ENCODE measurements at regions not wholly inside any gene's neighbourhood (a gene's known extent, or its start where the extent isn't known, plus 50 kb on each side); places are given as distances from the start of the nearest gene placed in this dataset.
A peak's percentile ranks its signal among the peaks of the same experiment; 100 is the strongest.

DNA sequence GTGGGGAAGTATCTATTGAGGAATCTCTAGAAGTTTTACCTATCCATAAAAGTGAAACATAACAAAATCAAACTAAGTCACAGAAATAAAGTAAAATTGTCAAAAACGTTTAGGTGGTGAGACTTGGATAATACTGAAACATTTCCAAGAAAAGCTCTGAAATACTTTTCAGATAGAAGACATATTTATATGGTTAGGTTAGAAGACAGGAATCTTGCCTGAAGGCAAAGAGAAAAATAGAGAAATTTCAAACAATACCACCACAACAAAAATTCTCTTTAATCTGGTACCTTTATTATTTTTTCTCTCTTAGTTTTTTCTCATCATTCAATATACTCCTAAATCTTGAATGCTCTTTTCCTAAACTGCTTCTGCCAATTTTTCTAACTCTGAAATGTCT, 222.7 kb upstream of the PLSCR5 start:
- DNase-seq, result no peak

DNA sequence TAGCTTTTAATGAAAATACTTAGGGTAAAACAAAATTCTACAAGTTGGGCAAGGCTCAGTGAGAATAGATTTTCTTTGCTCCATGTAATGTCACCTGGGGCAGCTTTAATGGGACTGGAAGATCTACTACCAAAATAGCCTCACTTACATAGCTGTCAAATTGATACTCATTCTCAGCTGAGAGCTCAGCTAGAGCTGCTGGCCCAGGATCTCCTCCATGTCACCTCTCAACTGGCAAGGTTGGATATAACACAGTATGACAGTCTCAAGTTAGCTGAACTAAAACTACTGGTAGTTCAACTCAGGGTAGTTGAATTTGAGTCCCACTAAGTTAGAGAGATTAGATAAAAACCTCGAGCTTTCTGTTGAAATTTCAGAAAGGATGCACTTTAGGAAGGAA, 218.5 kb upstream of the PLSCR5 start:
- DNase-seq, result no peak

DNA sequence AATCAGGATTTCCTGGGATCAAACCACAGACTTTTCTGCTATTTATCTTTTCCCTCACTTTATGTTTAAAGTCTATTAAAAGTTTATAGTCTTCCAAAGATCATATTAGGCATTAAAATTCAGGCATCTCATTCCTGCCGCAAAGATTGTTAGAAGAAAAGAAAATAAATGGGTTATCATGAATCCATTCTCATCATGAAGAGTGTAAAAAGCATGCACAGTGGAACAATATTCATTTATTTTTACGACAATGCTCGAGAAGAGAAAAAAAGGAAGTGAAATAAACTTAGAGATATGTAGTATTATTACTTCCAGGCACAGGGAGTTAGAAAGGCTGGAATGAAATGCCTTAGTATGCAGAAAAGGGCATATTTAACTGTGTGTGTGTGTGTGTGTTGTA, 213.7 kb upstream of the PLSCR5 start:
- no peak for DNase-seq

DNA sequence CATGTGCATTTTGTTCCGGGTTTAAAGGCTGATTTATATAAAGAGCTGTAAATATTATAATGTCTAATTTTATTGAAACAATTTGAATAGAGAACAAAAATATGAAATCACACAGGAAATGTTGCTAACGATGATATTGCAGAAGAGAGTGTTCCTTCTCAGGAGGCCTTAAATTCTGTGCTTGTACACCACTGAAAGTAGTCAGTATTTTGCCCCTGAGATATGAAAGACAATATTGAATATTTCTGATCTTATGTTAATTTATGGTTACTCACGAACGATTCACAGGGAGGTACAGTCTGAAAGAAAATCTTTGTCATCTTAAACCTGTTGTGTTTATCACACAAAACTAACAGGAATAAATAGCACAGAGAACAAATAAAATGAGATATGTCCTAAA, 213.2 kb upstream of the PLSCR5 start:
- DNase-seq, result no peak

DNA sequence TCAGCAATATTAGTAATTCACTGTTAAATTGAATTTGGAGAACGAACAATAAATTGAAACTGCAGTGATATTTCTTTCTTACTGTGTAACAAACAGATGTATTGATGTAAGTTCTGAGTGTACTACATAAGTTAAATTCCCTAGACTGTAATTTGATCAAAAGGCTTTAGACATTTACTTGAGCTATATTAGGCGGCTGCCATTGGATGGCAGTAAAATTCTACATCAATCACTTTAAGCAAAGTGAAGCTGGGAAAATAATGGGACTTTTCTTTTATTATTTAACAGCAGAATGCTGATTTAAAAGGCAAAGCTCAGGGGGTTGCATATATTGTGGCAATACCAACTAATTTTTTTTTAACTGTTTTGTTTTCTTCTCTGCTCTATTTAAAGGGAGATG, 212.6 kb upstream of the PLSCR5 start:
- peak; percentile 28 for DNase-seq

DNA sequence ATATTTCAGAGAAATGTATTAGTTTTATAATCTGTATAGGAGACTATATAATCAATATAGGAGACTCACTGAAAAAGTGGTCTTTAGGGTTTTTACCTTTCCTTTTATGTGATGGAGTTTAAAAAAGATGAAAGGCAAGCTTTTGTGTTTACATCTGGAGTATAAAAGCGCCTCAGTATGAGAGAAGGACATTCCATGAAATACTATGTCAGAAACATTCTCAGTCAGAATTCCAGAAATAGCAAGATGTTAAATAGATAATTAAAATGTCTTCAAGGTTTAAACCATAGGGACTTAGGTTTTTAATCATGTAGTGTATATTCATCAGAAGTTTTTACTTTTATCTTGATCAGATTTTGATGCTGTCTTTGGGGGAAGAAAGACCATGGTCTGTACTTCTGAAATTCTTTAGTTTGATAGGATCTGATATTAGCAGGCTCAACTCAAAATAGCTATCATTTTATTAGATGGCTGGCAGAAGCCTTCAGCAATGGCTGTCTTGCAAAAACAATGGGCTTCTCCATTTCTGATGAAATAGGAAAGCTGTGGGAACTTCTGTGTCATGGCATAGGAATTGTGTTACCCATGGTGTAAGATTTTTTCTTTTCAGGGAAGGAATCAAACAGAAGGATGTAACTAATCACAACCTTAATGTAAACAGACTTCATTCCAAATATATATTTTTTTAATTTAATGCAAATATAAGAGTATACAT, 209.6 kb upstream of the PLSCR5 start:
- DNase-seq, result no peak

DNA sequence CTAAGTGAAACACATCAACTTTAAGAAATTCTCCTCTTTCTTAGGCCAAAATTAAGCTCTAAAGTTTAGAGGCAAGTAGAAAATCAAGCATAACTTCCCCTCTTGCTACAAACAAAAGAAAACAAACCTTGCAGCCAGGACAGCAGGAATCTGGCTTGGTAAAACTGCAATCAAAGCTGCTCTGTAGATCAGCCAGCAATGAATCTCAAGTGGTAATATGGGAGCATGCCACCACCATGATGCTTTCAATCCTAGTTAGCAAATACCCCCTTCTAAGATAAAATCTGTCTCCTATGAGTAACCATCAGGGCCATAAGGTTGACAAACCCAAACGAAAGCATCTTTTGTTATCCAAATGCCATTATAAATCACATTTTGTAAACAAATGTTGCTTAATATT, 208.3 kb upstream of the PLSCR5 start:
- no peak for DNase-seq

DNA sequence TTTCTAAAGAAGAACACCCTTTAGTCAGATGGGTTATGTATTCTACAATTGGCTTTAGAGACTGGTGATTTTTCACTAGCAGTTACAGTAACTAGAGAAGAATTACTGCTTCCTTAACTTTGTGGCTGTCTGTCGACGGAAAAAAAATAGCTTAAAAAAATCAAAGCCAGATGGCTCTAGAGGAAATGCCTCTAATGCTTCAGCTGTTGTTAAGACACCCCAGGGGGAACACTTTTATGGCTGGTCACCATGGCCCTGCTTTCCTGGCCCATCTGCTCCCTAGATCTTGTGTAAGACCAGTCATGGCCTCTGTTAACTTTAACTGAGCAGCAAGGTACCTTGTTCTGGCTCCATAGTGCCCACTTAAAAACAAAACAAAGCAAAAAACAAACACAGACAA, 198.6 kb upstream of the PLSCR5 start:
- DNase-seq, result peak; percentile 2

DNA sequence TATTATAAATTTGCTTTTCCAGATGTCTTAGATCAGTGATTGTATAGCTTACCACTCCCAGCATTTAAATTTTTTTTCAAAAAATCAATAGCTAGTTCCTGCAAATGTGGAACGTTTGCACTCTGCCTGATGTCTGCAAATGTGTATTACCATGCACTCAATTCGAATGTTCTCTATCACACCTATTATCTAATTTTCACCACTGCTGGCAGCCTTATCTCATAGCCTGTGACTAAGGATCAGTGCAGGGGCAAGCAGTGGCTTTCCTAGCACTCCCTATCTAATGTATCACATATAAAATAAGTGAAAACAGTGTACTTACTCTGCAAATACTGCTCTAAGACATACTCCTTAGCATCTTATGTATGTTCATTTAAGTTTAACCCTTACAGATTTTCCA, 196.3 kb upstream of the PLSCR5 start:
- DNase-seq, result peak; percentile 21

DNA sequence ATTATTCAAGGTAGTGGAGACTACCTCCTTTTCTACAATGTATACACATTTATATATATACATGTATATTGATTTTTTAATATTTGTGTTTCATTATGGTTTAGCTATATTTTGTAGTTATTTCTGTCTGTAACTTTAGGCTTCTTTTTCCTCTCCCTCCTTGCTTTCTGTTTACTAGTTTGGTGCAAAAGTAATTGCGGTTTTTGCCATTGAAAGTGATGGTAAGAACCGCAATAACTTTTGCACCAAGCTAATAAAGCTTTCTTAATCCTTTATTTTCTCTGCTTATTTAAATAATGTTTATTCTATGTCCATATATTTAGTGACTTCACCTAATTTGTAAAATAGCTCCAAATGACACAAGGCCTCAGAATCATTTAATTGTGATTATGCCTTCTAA, 195.3 kb upstream of the PLSCR5 start:
- DNase-seq, result no peak

DNA sequence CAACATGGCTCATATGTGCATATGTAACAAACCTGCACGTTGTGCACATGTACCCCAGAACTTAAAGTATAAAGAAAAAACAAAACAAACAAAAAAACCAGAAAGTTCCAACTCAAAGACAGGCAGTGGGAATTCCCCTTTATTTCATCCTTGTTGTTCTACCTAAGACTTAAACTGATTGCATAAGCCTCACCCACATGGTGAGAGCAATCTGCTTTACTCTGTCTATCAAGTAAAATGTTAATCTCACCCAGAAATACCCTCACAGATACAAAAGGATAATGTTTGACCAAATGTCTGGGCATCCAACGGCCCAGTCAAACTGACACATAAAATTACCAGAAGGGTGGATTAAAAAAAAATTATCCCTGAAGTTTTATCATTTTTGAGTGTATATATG, 190.9 kb upstream of the PLSCR5 start:
- no peak for DNase-seq

DNA sequence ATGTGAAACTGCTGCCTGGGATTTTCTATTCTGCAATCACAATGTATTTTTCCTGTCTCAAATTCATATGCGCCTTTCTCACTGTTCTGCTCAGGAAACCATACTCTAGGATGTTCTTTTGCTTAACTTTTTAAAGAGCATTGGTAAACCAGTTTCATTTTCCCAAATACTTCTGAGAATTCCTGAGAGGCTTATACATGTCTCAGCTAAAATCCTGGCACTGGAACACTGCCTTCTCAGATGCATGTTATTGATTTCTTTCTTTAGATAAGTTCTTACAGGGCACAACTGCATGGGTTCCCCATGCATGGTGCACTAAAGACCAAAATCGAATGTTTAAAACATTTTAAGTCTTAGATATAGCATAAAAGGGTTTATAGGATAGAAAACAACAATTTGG, 178.3 kb upstream of the PLSCR5 start:
- DNase-seq, result no peak

DNA sequence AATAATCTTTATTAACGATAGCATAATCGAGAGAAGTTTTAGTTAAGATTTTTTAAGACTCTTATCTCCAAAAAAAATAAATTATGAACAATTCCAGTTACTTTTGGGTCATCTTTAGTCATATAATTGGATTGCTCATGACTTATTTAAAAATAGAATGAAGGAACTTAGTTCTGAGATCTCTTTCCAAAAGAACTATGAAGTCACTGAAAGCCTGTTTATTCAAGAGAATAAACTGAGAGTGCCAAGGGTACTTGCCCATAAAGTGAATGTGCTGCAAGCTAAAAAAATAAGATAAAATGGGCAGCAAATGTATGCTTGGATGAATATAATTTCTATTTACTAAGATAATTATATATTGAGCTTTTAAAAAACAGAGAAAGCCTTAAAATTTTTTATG, 176.5 kb upstream of the PLSCR5 start:
- DNase-seq, result no peak

DNA sequence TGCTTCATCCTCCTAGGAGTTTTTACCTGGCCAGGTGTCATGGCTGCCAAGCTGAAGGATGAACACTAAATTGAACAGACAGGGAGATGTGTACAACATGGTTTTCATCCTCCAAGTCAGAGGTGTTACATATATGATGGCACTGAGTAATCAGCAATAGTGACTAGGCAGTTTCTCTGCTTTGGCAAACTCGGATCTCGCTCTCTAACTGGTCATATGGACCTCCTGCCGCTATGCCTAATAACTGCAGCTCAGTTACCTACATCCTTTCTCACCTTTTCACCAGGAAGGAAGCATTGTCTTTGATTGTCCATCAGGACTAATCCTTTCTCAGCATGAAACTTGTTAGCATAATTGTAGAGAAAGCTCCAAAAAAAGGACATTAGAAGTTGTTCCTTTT, 175.9 kb upstream of the PLSCR5 start:
- DNase-seq, result peak; percentile 62

DNA sequence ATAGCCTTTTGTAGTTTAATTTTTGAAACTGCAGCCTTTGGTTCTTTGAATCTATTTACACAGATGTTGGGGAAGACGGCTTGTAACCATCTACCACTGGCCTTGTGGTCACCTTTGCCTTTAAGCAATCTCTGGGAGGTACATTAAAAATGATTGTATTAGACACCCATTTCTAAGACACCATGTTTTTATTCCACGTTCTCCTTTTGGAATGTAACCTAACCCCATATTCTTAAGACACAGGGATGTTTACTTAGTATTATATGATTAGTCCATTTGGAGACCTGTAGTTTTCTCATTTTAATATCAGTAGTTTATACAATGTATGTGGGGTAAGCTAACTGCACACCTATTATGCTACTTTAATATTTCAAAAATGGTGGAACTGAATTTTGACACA, 175.1 kb upstream of the PLSCR5 start:
- no peak for DNase-seq

DNA sequence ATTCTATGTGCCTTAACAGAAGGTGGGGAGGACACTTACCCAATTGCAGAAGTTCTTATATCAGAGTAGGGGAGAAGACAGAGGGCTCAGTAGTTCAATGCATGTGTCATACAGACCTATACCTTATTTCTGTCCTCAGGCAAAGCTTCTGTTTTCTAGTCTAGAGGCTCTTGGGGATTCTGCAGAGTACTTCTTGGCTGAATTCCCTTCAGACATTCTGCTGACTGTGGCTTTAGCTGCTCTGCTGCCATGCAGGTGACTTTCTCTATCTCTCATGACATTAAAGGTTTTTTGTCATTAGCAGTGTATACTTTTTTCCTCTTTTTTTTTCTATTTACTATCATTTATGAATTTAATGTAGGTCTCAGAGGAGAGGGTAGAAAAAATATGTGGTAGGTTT, 172.8 kb upstream of the PLSCR5 start:
- no peak for DNase-seq

DNA sequence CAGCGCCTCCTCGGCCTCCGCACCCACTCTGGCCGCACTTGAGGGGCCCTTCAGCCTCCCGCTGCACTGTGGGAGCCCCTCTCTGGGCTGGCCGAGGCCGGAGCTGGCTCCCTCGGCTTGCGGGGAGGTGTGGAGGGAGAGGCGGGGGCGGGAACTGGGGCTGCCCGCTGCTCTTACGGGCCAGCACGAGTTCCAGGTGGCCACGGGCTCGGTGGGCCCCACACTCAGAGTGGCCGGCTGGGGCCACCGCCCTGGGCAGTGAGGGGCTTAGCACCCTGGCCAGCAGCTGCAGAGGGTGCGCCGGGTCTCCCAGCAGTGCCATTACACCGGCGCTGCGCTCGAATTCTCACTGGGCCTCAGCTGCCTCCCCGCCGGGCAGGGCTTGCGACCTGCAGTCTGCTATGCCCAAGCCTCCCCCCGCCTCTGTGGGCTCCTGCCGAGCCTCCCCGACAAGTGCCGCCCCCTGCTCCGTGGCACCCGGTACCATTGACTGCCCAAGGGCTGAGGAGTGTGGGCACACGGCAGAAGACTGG, 167.1 kb upstream of the PLSCR5 start:
- no peak for DNase-seq

DNA sequence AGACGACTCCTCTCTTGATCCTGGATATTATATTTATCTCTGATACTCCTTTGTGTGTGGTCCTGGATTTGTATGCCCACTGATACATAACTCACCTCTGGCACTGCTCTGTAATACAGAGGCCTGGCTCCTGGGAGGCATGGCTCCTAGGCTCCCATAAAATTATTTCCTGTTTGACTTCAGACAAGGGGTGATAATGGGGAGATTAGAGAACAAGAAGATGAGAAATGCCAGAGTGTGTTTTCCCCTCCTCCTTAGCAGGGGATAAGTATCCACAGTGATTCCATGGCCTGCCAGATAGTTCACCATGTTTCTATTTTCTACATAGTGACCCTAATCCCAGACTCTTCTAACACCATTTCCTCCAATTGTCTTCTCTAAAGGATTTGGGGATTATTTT, 165.7 kb upstream of the PLSCR5 start:
- no peak for DNase-seq

DNA sequence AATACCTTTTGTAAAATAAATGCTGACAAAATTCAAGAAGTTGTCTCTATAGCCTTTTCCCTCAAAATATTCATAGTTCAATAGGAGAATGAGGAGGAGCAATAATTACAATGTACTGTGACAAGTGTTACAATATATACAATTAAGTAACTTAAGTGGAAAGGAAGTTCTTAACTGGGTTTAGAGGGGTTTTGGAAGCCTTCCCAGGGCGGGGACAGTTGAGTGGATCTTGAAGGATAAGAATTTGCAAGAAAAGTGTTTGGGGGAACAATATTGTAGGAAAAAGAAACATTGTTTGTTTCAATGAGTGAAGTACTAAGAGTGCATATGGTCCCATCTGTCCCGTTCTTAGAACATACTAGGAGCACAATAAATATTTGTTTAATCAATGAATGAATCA, 165.2 kb upstream of the PLSCR5 start:
- DNase-seq, result no peak

DNA sequence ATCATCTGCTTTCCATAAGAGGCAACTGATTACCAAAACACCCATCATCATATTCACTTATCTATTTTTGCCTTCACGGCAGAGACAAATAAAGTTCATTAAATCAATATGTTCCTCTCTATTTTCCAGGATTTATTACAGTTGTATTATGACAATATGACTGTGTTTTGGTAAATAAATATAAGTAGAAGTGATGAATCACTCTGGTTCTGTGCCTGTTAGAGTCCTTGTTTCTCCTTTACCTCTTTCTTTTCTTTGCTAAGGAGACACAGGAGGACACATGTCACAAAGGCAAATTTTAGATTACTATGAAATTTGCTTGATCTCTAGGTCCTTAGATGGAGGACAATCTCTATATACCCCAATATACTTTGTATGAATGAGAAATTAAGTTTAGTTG, 152.6 kb upstream of the PLSCR5 start:
- DNase-seq, result no peak

DNA sequence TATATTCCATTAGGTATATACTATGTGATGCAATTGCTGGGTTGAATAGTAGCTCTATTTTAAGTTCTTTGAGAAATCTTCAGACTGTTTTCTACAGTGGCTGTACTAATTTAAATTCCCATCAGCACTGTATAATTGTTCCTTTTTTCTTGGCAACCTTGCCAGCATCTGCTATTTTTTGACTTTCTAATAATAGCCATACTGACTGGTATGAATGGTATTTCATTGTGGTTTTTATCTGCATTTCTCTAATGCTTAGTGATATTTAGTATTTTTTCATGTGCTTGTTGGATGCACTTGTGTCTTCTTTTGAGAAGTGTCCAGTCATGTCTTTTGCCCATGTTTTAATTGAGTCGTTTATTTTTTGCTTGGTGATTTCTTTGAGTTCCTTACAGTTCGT, 145.1 kb upstream of the PLSCR5 start:
- no peak for DNase-seq

DNA sequence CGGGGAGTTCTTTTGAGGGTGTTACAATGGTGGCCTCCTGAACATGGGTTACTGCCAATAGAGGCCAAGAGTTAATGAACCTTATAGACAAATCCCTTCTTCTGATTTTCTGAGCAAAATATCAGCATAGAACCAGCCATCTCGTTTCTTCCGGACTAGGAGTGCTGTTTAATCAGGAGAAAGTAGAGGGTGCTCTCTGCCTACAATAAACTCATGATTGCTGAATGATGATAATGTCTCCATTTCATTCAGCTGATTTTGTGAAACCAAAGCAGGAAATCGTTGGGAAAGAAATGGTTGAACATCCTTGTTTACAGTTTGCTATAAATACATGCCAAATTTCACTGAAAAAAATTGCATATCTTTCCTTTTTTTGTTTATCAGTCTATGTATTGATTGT, 142.8 kb upstream of the PLSCR5 start:
- peak; percentile 8 for DNase-seq

DNA sequence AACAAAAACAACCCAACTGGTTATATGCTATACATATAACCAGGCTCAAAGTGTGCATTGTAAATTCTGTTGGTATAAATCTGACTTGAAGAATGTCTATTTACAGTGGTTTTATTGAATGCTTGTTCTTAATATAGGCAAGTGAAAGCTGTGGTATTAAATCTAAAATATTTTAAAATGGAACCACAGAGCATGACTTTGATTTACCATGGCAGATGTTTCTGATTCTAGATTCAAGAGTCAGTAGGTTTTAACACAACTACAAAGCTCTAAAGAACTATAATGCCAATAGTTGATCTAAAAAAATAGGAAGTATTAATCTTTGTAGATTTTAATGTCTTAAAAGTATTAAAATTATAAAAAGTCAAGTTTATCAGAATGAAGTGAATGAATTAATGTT, 141.9 kb upstream of the PLSCR5 start:
- DNase-seq, result no peak

DNA sequence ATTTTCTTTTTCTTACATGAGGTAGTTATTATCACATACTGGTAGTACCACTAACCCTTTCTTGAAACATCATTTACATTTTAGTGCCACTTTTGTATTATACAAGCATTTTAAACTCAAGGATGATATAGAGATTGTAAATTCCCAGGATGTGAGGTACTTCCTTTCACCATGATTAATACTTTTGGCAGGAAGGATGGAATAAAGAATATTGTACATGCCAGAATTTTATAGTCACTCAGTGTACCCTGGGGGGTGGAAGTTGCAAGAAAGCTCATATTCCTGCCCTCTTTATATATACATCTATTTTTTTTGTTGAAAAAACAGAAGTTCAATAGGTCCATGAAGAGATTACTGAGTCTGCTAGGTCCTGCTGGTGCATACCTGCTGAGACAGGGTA, 141.0 kb upstream of the PLSCR5 start:
- no peak for DNase-seq

DNA sequence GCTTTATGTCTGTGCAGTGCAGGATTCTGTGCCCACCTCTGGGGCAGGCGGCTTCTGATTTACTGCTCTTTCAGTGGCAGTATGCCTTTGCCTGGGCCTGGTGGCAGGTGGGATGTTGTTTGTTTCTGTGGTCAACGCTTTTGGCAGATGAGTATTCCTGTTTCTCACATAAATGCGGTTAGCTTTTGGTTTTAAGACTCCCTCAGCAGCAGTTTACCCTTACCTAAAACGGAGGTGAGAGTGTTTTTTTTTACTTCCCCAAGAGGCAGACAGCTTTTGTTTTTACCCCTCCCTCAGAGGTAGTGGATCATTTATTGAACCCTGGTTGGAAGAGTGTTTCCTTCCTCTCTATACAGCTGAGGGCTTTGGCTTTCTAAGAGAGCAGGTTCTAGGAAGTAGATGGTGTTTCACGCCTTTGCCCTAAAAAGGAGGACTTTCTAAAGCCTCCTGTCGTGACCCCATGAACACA, 134.1 kb upstream of the PLSCR5 start:
- DNase-seq, result no peak
